ENCODE measurements at regions not wholly inside any gene's neighbourhood (a gene's known extent, or its start where the extent isn't known, plus 50 kb on each side); places are given as distances from the start of the nearest gene placed in this dataset.

- TF ChIP-seq CTCF (IDR thresholded peaks at IDR 0.05) = no peak
- TF ChIP-seq POLR2A (IDR thresholded peaks at IDR 0.05) = no peak
These were observed 857.5 kb downstream of the XPNPEP1 start for GRCh38 chr10:109065821-109066220.

Data from testis (tissue), 2 donors.